ENCODE measurements at regions not wholly inside any gene's neighbourhood (a gene's known extent, or its start where the extent isn't known, plus 50 kb on each side); places are given as distances from the start of the nearest gene placed in this dataset.

- POLR2A ChIA-PET (ENCODE audit: unreplicated experiment) = no interaction called here
- no peak for DNase-seq
- H3K4me1 ChIP-seq (ENCODE audit: insufficient read depth, low read length) = no peaks in the 10 kb centered on the region
- no peaks in the 10 kb centered on the region for H3K27me3 ChIP-seq (ENCODE audit: low read length)
- H3K79me2 ChIP-seq (ENCODE audit: low read length) = no peaks in the 10 kb centered on the region
- no peak overlapping the region for H3K27ac ChIP-seq (ENCODE audit: low read length)
- no TSS peak for BruUV-seq (replicated peaks)
- intact Hi-C loops (cut with micrococcal nuclease) = no loop called here
- H2AFZ ChIP-seq (ENCODE audit: low read length) = no peak overlapping the region
- H3K36me3 ChIP-seq (ENCODE audit: low read depth, low read length) = no peaks in the 10 kb centered on the region
- no peak overlapping the region for H3K4me3 ChIP-seq (ENCODE audit: low read length)
- no peaks in the 10 kb centered on the region for H3K9me3 ChIP-seq (ENCODE audit: low read length)
- no peak for ATAC-seq
- no peaks in the 10 kb centered on the region for H4K20me1 ChIP-seq (ENCODE audit: low read length)
- CTCF ChIA-PET = no interaction called here
- no peak overlapping the region for H3K4me2 ChIP-seq (ENCODE audit: low read length)
- no peaks in the 10 kb centered on the region for H3K9me2 ChIP-seq (replicated peaks; ENCODE audit: low read length)
- no peaks in the 10 kb centered on the region for H3F3A ChIP-seq (ENCODE audit: low read length, unreplicated experiment)
- TF ChIP-seq CTCF (conservative IDR thresholded peaks at IDR 0.05; ENCODE audit: low read depth, low read length) = no peak
- no peak for TF ChIP-seq EZH2 (IDR thresholded peaks at IDR 0.05; ENCODE audit: low read length, unreplicated experiment)
- TF ChIP-seq EZH2phosphoT487 (IDR thresholded peaks at IDR 0.05; ENCODE audit: borderline replicate concordance, low read length) = no peak
- H3K9ac ChIP-seq (ENCODE audit: low read length) = no peak overlapping the region
These were observed 67.9 kb upstream of the TECRL start for GRCh38 chr4:64477127-64477526.

DNA sequence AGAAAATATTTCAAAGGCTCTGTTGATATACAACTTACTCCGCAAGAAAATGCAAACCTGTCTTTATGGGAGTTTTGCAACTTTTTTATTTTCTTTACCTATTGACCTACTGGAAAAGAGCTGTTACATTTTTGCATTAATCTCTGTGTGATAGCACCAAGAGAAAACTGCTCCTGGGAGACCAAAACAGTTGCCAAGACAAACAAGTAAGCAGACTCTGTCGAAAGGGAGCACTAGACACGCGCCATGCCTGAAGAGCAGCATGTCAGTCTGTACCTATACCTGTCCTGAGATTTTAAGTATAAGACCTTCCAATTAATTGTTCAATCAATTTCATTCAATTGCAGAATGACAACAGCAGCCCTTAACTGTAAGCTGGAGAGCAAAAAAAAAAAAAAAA, 56.0 kb upstream of the TECRL start:
- H3K36me3 ChIP-seq (ENCODE audit: low read depth, low read length) = no peaks in the 10 kb centered on the region
- no peaks in the 10 kb centered on the region for H3K27me3 ChIP-seq (ENCODE audit: low read length)
- H3K79me2 ChIP-seq (ENCODE audit: low read length) = no peaks in the 10 kb centered on the region
- POLR2A ChIA-PET (ENCODE audit: unreplicated experiment) = no interaction called here
- ATAC-seq (no peak), DNase-seq (no peak)
- H3K4me2 ChIP-seq (ENCODE audit: low read length) = no peak overlapping the region
- H3K4me1 ChIP-seq (ENCODE audit: insufficient read depth, low read length) = no peaks in the 10 kb centered on the region
- no peak overlapping the region for H3K4me3 ChIP-seq (ENCODE audit: low read length)
- H2AFZ ChIP-seq (ENCODE audit: low read length) = no peak overlapping the region
- no peak overlapping the region for H3K27ac ChIP-seq (ENCODE audit: low read length)
- no peaks in the 10 kb centered on the region for H3F3A ChIP-seq (ENCODE audit: low read length, unreplicated experiment)
- H4K20me1 ChIP-seq (ENCODE audit: low read length) = no peaks in the 10 kb centered on the region
- intact Hi-C loops (cut with micrococcal nuclease) = no loop called here
- H3K9me2 ChIP-seq (replicated peaks; ENCODE audit: low read length) = no peaks in the 10 kb centered on the region
- H3K9me3 ChIP-seq (ENCODE audit: low read length) = no peaks in the 10 kb centered on the region
- no peak overlapping the region for H3K9ac ChIP-seq (ENCODE audit: low read length)
- no peak for TF ChIP-seq EZH2phosphoT487 (IDR thresholded peaks at IDR 0.05; ENCODE audit: borderline replicate concordance, low read length)
- no TSS peak for BruUV-seq (replicated peaks)
- CTCF ChIA-PET = no interaction called here

DNA sequence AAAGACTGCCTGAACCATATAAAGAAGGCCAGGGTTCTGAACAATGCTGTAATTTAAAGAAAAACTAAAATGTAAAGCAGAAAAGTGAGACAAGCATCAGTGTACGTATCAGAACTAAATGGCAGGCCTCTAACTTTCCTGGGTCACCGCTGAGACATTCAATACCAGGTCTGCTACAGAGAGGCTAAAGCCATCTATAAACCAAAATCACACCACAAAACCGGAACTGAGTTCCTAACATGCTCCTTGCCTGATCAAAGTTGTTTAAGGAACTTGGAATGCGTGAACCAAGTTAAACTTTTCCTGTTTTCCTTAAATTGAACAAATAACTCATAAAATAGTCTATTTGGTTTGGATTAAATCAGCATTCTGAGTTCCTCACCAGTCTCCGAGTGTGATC, 55.3 kb upstream of the TECRL start:
- H3K79me2 ChIP-seq (ENCODE audit: low read length) = no peaks in the 10 kb centered on the region
- 0 out of 2 replicates have a peak, but pooled peaks cover under 1% of the 10 kb centered on the region for H3K9me3 ChIP-seq (ENCODE audit: low read length)
- intact Hi-C loops (cut with micrococcal nuclease) = no loop called here
- ChIA-PET POLR2A (ENCODE audit: unreplicated experiment) (no interaction called here), CTCF (no interaction called here)
- H3K4me1 ChIP-seq (ENCODE audit: insufficient read depth, low read length) = no peaks in the 10 kb centered on the region
- ATAC-seq (no peak), DNase-seq (no peak)
- no peaks in the 10 kb centered on the region for H3F3A ChIP-seq (ENCODE audit: low read length, unreplicated experiment)
- H3K4me3 ChIP-seq (ENCODE audit: low read length) = no peak overlapping the region
- H4K20me1 ChIP-seq (ENCODE audit: low read length) = no peaks in the 10 kb centered on the region
- H3K27ac ChIP-seq (ENCODE audit: low read length) = no peak overlapping the region
- no peak overlapping the region for H3K9ac ChIP-seq (ENCODE audit: low read length)
- H3K36me3 ChIP-seq (ENCODE audit: low read depth, low read length) = no peaks in the 10 kb centered on the region
- H3K4me2 ChIP-seq (ENCODE audit: low read length) = 0 out of 2 replicates have a peak overlapping the region, but pooled peaks have one; percentile 8
- no peaks in the 10 kb centered on the region for H3K9me2 ChIP-seq (replicated peaks; ENCODE audit: low read length)
- H2AFZ ChIP-seq (ENCODE audit: low read length) = peak overlapping the region; percentile 51
- TF ChIP-seq CTCF (conservative IDR thresholded peaks at IDR 0.05; ENCODE audit: low read depth, low read length) (no peak), EZH2phosphoT487 (IDR thresholded peaks at IDR 0.05; ENCODE audit: borderline replicate concordance, low read length) (no peak), EZH2 (IDR thresholded peaks at IDR 0.05; ENCODE audit: low read length, unreplicated experiment) (no peak)
- no TSS peak for BruUV-seq (replicated peaks)
- H3K27me3 ChIP-seq (ENCODE audit: low read length) = no peaks in the 10 kb centered on the region
